ENCODE measurements at regions not wholly inside any gene's neighbourhood (a gene's known extent, or its start where the extent isn't known, plus 50 kb on each side); places are given as distances from the start of the nearest gene placed in this dataset.

DNA sequence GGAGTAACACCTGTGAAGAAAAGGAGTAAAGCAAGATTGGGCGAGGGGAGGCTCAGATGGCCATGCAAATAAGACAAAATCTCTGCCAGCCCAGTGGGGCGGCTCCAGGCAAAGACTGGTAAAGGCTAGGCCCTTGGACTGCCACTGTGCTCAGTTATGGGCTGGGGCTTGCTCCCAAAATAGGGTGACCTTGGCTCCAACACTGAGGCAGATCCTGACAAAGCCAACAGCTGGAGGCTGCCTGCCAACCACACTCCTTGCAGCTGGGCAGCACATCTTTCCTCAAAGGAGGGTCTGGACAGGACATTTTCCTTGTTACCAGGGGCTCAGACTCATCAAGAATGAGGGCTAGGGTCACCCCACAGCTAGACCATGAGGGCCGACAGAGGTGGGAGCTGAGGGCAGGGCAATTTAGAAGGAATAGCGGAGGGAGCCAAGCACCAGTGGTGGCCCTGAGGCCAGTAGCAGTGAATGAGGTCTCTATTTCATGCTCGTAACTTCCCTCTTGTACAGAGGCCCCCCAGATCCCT, 86.1 kb downstream of the CHRD start:
- no peaks in the 10 kb centered on the region for H3K27me3 ChIP-seq
- no peak overlapping the region for H3K27ac ChIP-seq
- no peaks in the 10 kb centered on the region for H3K9me3 ChIP-seq
- H3K4me1 ChIP-seq: no peaks in the 10 kb centered on the region
- intact Hi-C loops (cut with DNase I): no loop called here
- no peak overlapping the region for H3K4me3 ChIP-seq
- DNase-seq (no peak), FAIRE-seq (no peak), ATAC-seq (no peak)
- 91 to 95% methylated on average over 5 of the region's 5 CpGs for WGBS, 2 donors
- no peaks in the 10 kb centered on the region for H3K36me3 ChIP-seq
- TF ChIP-seq, protein P1, sequence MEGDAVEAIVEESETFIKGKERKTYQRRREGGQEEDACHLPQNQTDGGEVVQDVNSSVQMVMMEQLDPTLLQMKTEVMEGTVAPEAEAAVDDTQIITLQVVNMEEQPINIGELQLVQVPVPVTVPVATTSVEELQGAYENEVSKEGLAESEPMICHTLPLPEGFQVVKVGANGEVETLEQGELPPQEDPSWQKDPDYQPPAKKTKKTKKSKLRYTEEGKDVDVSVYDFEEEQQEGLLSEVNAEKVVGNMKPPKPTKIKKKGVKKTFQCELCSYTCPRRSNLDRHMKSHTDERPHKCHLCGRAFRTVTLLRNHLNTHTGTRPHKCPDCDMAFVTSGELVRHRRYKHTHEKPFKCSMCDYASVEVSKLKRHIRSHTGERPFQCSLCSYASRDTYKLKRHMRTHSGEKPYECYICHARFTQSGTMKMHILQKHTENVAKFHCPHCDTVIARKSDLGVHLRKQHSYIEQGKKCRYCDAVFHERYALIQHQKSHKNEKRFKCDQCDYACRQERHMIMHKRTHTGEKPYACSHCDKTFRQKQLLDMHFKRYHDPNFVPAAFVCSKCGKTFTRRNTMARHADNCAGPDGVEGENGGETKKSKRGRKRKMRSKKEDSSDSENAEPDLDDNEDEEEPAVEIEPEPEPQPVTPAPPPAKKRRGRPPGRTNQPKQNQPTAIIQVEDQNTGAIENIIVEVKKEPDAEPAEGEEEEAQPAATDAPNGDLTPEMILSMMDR (IDR thresholded peaks at IDR 0.05): no peak

DNA sequence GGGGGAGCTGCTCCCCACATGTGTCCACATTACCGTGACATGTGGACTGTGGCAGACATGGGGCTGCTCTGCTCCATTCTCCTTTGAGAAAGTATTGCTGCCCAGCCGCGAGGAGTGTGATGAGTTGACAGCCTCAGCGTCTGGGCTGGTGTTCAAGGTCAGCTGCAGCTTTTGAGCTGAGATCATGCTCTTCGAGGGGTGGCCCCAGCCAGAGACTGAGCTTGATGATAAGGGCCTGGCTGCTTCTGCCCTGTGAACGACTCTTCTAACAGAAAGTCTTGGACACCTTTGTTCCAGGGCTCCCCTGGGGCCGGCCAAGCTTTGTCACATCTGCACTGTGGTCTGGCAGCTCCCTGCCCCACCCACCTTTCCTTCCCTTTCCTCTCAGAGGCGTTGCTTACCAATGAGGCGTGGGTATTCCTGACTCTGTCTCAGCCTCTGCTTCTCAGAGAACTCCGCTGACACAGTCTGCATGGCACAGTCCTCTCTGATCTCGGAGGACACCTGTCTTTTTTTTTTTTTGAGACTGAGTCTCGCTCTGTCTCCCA, 86.6 kb downstream of the CHRD start:
- ATAC-seq: peak in 3 of 4 donors; percentile 57 to 76 (median 59)
- FAIRE-seq: no peak
- 27 to 33% methylated on average over 12 of the region's 12 CpGs for WGBS, 2 donors
- TF ChIP-seq, protein P1 (IDR thresholded peaks at IDR 0.05): no peak
- H3K4me1 ChIP-seq: no peaks in the 10 kb centered on the region
- H3K9me3 ChIP-seq: no peaks in the 10 kb centered on the region
- no peaks in the 10 kb centered on the region for H3K27me3 ChIP-seq
- no peak overlapping the region for H3K4me3 ChIP-seq
- no peak overlapping the region for H3K27ac ChIP-seq
- H3K36me3 ChIP-seq: no peaks in the 10 kb centered on the region
- peak in 2 of 6 donors; percentile 7 to 48 for DNase-seq
- intact Hi-C loops (cut with DNase I): no loop called here

DNA sequence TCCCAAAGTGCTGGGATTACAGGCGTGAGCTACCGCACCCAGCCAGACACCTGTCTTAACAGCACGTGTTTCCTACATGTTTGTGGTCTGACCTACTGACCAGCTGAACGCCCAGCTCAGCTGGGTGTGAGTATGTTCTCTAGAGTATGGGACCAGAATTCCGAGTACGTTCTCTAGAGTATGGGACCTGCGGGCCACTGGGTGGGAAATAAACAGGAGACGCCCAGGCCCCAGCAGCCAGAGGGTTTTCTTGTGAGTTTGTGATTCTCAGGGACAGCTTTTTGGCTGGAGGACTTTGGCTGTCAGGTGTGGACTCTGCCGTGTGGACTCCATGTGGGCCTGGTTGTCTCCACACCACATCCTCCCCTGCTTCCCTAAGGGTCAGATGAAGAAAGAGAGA, 87.3 kb downstream of the CHRD start:
- intact Hi-C loops (cut with DNase I): no loop called here
- Histone ChIP-seq H3K36me3 (no peaks in the 10 kb centered on the region), H3K27ac (no peak overlapping the region), H3K4me1 (no peaks in the 10 kb centered on the region), H3K4me3 (no peak overlapping the region), H3K9me3 (no peaks in the 10 kb centered on the region), H3K27me3 (no peaks in the 10 kb centered on the region)
- WGBS, 2 donors: 78 to 92% methylated on average over 9 of the region's 9 CpGs
- FAIRE-seq: no peak
- TF ChIP-seq, protein P1 (IDR thresholded peaks at IDR 0.05): no peak
- ATAC-seq: no peak
- DNase-seq: no peak

DNA sequence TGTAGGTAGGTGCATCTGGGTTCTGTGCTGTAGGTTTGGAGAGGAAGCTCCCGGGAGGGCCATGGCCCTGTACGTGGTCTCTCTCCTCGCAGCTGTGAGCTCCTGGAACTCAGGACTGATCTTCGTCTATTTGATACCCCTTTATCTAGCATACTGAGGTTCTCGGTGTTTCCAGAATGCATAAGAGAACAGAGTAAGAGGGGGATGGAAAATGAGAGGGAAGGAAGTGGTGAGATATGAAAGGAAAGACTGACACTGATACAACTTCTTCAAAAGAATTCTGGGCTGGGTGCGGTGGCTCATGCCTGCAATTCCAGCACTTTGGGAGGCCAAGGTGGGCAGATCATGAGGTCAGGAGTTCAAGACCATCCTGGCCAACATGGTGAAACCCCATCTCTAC, 90.7 kb downstream of the CHRD start:
- Histone ChIP-seq H3K27ac (no peak overlapping the region), H3K36me3 (no peaks in the 10 kb centered on the region), H3K4me3 (no peak overlapping the region), H3K9me3 (no peaks in the 10 kb centered on the region), H3K27me3 (no peaks in the 10 kb centered on the region), H3K4me1 (no peaks in the 10 kb centered on the region)
- ATAC-seq: no peak
- intact Hi-C loops (cut with DNase I): no loop called here
- TF ChIP-seq, protein P1 (IDR thresholded peaks at IDR 0.05): no peak
- WGBS, 2 donors: 65 to 81% methylated on average over 6 of the region's 6 CpGs
- no peak for FAIRE-seq
- no peak for DNase-seq

DNA sequence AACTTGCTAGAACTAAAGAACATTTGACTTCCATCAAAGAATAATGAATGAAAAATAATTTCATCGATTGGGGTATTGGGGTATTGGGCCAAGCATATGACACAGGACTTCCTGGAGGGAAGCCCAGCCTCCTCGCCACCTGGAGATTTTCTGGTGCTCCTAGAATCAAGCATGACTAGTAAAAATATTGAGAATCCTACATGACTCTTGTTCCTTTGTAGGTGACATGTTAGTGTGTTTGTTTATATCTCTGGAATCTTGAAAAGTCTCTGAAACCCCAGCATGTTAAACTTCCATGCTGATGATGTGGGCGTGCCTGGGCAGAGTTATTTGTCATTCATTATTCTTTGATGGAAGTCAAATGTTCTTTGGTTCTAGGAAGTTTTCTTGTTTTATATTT, 90.1 kb upstream of the EPHB3 start:
- no peak for FAIRE-seq
- ATAC-seq: no peak
- WGBS, 2 donors: 54 to 61% methylated on average over 3 of the region's 3 CpGs
- DNase-seq: no peak
- Histone ChIP-seq H3K27me3 (no peaks in the 10 kb centered on the region), H3K36me3 (no peaks in the 10 kb centered on the region), H3K4me1 (no peaks in the 10 kb centered on the region), H3K9me3 (no peaks in the 10 kb centered on the region), H3K4me3 (no peak overlapping the region), H3K27ac (no peak overlapping the region)
- TF ChIP-seq, protein P1 (IDR thresholded peaks at IDR 0.05): no peak
- intact Hi-C loops (cut with DNase I): no loop called here

Measured in pancreas (tissue), 10 donors.